ENCODE measurements at regions not wholly inside any gene's neighbourhood (a gene's known extent, or its start where the extent isn't known, plus 50 kb on each side); places are given as distances from the start of the nearest gene placed in this dataset.

GRCh38 chr9:88750832-88751360, 215.9 kb downstream of the NXNL2 start:
- no peak for DNase-seq (ENCODE audit: low read depth)
- H3K4me3 ChIP-seq (ENCODE audit: control insufficient read depth, low read depth, low read length), result no peak overlapping the region
- TF ChIP-seq, protein P1, sequence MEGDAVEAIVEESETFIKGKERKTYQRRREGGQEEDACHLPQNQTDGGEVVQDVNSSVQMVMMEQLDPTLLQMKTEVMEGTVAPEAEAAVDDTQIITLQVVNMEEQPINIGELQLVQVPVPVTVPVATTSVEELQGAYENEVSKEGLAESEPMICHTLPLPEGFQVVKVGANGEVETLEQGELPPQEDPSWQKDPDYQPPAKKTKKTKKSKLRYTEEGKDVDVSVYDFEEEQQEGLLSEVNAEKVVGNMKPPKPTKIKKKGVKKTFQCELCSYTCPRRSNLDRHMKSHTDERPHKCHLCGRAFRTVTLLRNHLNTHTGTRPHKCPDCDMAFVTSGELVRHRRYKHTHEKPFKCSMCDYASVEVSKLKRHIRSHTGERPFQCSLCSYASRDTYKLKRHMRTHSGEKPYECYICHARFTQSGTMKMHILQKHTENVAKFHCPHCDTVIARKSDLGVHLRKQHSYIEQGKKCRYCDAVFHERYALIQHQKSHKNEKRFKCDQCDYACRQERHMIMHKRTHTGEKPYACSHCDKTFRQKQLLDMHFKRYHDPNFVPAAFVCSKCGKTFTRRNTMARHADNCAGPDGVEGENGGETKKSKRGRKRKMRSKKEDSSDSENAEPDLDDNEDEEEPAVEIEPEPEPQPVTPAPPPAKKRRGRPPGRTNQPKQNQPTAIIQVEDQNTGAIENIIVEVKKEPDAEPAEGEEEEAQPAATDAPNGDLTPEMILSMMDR (IDR thresholded peaks at IDR 0.05; ENCODE audit: control insufficient read depth, insufficient read depth, low read depth, low read length, missing control alignments), result no peak

DNA sequence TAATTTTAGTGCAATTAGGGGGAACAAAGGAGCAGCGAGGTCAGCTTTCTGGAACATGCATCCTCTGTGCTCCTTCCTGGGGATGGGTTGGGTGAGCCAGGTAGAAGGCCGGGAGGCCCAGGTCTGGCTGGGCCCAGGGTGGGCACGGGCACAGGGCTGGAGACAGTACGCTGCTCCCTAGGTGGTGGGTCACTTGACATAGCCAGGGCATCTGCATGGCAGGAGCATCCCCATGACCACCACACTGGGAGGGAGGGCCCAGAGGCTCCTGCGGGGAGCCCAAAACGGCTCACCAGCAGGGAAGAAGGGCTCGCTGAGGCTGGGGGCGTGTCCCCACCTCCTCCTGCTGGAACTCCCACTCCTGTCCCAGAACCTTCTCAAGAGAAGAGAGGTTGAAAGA, 216.8 kb downstream of the NXNL2 start:
- DNase-seq (ENCODE audit: low read depth), result no peak
- no peak overlapping the region for H3K4me3 ChIP-seq (ENCODE audit: control insufficient read depth, low read depth, low read length)
- TF ChIP-seq, protein P1 (IDR thresholded peaks at IDR 0.05; ENCODE audit: control insufficient read depth, insufficient read depth, low read depth, low read length, missing control alignments), result no peak

DNA sequence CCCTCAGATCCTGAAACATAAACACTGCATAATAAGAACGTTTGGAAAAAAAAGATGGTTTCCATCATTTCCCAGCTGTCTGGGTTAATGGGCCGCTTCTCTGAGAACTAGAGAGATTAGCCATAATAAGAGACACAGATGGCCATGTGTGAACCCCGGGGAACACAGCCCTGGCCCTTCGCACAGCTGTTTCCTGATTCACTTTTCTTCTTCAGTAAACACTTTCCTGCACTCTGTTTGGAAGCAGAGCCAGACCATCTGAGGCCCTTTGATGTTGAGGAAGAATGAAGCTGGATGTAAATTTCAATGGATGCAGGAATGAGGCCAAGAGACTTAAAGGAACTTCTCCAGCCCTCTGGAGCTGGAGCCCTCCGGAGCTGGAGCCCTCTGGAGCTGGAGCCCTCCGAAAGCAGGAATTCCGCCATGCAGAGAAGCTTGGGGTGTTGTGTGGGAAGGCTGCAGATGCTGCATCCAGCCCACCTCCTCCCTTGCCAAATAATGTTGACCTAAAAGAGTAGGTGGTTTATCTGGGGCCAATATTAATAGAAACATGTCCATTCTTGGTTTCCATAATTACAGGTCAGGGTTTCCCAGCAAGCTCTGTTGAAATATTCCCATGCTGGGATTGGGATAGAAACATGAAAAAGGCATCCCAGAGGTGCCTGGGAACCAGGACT, 218.9 kb downstream of the NXNL2 start:
- no peak overlapping the region for H3K4me3 ChIP-seq (ENCODE audit: control insufficient read depth, low read depth, low read length)
- TF ChIP-seq, protein P1 (IDR thresholded peaks at IDR 0.05; ENCODE audit: control insufficient read depth, insufficient read depth, low read depth, low read length, missing control alignments), result no peak
- no peak for DNase-seq (ENCODE audit: low read depth)

DNA sequence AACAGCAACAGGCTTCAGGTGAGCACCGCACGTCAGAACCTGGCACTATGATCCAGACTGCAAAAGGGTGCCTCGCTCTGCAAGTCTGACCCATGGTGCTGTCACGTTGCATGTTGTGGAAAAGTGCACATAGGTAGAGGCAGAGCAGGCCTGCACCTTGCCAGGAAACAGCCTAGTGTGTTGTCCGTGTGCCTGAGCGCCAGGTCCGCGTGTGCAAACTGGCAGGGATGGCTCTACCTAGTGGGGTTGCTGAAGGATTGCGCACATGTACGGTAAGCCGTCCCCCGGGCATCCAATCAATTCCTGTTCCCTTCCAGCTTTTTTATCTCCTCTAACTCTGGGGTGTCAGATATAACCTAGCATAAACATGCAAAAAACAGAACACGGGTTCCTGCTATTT, 219.5 kb downstream of the NXNL2 start:
- H3K4me3 ChIP-seq (ENCODE audit: control insufficient read depth, low read depth, low read length), result no peak overlapping the region
- TF ChIP-seq, protein P1 (IDR thresholded peaks at IDR 0.05; ENCODE audit: control insufficient read depth, insufficient read depth, low read depth, low read length, missing control alignments), result no peak
- no peak for DNase-seq (ENCODE audit: low read depth)

DNA sequence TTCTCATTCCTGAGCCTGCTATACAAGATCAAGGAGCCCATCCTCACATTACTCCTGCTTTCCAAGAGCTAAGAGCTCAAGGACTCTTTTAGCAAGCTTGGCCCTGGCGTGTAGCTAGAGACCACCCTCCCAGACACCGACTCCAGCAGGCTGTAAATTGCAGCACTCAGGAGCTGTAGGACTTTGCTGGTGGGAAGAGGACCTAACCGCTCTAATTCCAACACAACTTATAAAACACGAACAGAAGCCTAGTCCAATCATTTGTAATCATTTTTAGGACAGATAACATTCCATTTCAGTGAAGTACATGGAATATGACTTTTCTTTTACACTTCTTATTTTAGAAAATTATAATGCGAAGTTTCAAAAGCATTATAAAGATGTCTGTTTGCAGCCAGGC, 219.9 kb downstream of the NXNL2 start:
- no peak for DNase-seq (ENCODE audit: low read depth)
- TF ChIP-seq, protein P1 (IDR thresholded peaks at IDR 0.05; ENCODE audit: control insufficient read depth, insufficient read depth, low read depth, low read length, missing control alignments), result no peak
- H3K4me3 ChIP-seq (ENCODE audit: control insufficient read depth, low read depth, low read length), result no peak overlapping the region

DNA sequence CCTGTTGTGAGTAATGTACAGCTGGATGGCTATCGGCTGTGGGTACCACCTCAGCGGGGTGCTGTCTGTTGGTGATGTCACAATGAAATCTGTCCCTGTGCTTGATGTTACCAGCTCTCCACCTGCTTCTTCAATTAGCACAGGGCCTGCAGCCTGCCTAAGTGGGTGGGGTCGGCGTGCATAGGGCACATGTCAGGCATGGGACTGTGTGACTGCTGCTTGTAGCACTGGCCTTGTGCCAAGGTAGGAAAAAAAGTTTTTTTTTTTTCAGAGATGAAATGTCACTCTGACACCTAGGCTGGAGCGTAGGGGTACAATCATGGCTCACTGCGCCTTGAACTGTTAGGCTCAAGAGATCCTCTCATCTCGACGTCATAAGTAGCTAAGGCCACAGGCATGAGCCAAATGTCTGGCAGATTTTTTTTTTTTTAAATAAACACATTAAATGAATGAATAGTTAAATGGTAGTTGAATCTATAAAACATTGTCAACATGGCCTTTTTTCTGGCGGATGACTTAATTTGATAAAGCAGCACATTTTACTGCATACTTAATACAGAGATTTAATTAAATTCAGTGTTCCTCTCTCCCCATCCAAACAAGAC, 222.5 kb downstream of the NXNL2 start:
- H3K4me3 ChIP-seq (ENCODE audit: control insufficient read depth, low read depth, low read length), result no peak overlapping the region
- TF ChIP-seq, protein P1 (IDR thresholded peaks at IDR 0.05; ENCODE audit: control insufficient read depth, insufficient read depth, low read depth, low read length, missing control alignments), result no peak
- DNase-seq (ENCODE audit: low read depth), result no peak

Measured in AG09309 (cell line).